CD4-positive, alpha-beta T cell treated with Interleukin-4 for 4 hours (primary cell): ENCODE measurements at regions not wholly inside any gene's neighbourhood (a gene's known extent, or its start where the extent isn't known, plus 50 kb on each side); places are given as distances from the start of the nearest gene placed in this dataset.
A peak's percentile ranks its signal among the peaks of the same experiment; 100 is the strongest.
"Not testable (repeated sequence)": the region's sequence is repeated elsewhere in the genome, so short reads cannot be mapped to it uniquely, and the experiment has no call there.

Source experiments
- DNase-seq: peaks from one replicate; pipeline ENCODE4 v3.0.0-alpha.2; 2020

DNA sequence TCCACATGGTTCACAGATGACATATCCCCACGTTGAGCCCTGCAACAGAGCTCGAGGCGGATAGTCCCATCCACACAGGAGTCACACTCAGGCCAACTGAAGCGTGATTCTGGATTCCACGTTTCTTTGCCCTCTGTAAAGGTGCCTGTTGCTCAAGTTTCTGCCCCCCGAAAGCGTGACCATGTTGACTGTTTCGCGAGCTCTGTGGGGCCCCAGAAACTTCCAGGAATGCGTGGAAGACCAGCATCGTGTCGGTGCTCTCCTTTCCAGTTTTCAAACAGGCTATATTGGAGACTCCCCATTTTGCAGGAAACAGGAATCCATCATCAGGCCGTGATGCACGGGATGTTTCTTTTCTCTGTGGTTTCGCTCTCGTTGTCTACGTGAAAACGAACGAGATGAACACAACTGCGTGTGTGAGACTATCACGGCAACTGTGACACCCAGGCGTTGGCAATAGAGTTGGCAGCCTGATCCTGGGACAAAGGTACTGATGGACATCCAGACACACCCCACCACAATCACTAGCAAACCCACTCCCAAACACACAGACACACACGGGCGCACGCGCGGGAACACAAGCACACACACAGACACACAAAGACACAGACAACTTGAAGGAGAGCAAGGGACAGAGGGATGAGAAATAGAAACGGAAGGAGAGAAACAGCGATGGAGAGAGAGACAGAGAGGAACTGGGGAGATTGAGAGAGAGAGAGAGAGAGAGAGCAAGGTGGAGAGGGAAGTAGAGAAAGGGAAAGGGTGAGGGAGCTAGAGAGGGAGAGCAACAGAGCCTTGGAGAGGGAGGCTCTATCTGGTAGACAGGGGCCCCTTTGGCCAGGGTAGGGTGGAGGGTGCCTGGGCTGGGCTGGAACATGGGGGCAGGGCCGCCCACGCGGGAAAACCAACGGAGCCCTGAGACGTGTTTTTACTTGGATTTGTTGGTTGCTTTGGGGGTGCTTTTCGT is 1609.3 kb downstream of the SPATA31A7 start:
- not testable (repeated sequence) for DNase-seq

DNA sequence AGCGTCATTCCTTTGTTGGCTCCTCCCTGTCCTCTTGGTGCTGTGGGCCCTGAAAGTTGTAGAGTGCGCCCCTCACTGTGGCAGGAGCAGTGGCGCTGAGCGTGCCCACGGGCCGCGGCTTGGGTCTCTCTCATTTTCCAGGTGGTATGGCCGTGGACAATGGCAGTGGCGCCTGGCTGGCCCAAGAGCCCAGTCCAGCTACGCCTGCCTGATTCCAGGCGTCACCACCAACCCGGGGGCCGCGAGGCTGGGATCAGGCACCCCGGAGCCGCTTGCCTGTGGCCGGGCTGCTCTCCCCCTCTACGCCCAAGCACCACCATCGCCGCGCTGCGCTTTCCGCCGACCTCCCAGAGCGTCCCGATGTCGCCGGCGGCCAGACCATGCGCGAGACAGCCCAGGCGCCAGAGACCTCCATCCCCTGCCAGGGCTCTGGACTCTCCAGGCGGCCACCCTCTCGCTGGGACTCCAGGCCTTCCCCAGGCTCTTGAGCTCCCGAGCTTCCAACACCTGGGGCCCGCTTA is 1610.1 kb downstream of the SPATA31A7 start:
- DNase-seq = not testable (repeated sequence)

DNA sequence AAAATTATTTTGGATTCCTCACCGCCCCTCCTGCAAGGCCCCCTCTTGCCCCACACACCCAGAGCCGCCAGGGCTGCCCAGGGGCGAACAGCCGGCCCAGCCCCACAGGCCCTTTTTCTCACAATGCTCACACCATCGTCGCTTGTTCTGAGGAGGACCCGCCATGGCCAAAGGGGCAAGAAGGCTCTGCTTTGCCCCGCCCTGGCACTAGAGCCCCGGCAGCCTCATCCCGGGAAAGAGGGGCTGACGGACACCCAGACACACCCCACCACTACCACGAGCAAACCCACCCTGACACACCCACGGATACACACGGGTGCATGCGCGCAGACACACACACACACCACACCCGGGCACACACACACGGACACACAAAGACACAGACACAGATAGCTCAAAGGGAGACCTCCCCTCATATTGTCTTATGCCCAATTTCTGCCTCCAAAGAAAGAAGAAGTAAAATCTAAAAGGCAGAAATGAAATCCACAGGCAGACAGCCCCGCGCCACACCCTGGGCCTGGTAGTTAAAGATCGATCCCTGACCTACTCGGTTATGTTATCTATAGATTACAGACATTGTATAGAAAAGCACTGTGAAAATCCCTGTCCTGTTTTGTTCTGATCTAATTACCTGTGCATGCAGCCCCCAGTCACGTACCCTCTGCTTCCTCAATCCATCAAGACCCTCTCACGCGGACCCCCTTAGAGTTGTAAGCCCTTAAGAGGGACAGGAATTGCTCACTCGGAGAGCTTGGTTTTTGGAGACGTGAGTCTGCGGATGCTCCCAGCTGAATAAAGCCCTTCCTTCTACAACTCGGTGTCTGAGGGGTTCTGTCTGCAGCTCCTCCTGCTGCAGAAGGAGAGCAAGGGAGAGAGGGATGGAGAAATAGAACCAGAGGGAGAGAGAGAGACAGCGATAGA is 1610.9 kb downstream of the SPATA31A7 start:
- DNase-seq = not testable (repeated sequence)

DNA sequence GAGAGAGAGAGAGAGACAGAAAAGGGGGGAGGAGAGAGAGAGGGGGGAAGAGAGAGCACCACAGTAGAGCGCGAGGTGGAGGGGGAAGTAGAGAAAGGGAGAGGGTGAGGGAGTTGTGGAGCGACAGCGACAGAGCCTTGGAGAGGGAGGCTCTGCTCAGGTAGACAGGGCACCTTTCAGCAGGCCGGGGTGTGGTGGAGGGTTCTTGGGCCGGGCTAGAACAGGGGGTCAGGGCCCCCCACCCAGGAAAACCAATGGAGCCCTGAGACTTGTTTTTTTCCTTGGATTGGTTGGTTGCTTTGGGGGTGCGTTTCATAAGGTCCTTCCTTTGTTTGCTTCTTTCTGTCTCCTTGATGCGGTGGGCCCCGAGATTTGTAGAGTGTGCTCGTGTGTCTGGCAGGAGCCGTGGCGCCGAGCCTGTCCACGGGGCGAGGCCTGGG is 1611.6 kb downstream of the SPATA31A7 start:
- not testable (repeated sequence) for DNase-seq

DNA sequence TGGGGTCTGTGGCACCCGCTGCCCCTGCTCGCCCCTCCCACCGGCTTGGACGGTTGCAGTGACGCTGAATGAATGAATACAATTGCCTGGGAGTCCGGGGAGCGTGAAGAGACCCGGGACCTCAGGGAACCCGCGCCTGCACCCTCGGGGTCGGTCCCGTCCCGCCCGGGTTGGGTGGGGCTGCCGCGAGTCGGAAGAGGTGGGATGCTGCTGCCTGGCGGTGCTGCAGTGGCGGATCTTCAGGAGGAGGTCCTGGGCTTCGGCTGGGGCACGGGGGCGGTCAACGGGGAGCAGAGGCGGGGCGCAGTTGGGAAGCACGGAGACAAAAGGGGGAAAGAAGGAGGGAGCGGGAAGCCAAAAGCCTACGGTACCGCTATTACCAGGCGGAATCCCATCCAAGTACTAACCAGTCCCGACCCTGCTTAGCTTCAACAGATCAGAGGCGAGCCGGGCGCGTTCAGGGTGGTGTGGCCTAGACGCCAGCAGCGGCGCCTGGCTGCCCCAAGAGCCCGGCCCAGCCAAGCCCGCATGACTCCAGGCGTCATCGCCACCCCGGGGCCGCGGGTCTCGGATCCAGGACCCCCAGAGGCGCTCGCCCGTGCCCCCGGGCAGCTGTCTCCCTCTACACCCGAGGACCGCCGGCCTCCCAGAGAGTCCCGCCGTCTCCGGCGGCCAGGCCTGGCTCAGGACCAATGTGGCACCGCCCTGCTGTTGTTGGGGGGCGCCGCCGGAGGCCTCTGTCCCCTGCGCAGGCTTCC is 1612.3 kb downstream of the SPATA31A7 start:
- DNase-seq = peak; percentile 69

DNA sequence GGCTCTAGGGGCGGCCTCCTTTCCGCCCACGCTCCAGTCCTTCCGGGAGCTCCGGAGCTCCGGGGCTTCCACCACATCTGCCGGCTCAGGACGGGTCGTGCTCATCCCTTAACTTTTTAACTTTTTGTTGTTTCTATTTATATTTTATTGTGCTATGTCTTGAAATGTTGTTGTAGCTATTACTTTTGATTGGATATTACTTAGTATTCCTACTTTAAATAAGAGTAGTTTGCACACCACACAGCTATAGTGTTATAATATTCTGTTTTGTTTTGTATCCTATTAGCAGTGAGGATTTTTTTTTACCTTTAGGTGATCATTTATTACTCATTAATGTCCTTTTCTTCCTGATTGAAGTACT is 1612.9 kb downstream of the SPATA31A7 start:
- DNase-seq = not testable (repeated sequence)

DNA sequence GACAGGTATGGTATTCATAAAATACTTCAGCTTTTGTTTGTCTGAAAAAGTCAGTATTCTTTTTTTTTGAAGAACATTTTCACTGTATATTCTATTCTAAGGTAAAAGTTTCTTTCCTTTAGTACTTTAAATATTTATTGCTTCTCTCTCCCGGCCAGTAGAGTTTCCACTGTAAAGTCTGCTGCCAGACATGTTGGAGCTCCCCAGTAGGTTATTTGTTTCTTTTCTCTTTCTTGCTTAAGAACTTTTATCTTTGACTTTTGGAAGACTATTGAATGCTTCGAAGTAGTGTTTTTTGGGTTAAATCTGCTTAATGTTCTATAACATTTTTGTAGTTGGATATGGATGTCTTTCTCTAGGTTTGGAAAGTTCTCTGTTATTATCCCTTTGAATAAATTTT is 1613.3 kb downstream of the SPATA31A7 start:
- DNase-seq = not testable (repeated sequence)

DNA sequence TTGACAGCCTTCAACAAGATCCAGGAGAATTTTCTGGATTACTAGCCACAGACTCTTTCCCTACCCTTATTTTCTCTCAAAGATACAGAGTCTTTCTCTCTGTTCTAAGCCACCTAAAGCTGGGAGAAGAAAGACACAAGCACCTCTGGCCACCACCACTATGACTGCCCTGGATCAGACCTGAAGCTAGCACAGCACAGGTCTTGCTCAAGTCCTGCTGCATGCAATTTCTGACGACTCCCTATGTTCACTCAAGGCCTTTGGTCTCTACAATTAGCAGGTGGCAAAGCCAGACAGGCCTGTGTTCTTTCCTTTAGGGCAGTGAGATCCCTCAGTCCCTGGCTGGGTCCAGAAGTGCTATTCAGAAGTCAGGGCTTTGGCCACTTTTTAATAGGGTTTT is 1614.5 kb downstream of the SPATA31A7 start:
- DNase-seq = not testable (repeated sequence)

DNA sequence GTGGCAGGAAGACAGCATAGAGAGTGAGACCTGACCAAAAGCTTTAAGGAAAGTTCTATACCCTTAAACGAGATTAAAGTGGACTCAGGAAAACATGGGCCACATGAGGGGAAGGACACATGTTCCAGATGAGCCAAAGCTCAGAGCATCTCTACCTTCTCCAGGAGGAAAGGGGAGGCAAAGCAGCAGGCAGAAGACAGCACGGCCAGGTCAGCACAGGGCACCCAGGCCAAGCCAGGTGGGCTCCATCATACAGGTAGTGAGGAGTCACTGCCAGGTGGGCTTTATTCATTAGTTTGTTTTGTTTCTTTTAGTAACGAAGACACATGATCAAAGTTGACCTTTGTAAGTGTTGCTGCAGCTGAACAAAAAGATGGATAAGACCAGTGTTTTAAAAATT is 1617.6 kb downstream of the SPATA31A7 start:
- DNase-seq = not testable (repeated sequence)

DNA sequence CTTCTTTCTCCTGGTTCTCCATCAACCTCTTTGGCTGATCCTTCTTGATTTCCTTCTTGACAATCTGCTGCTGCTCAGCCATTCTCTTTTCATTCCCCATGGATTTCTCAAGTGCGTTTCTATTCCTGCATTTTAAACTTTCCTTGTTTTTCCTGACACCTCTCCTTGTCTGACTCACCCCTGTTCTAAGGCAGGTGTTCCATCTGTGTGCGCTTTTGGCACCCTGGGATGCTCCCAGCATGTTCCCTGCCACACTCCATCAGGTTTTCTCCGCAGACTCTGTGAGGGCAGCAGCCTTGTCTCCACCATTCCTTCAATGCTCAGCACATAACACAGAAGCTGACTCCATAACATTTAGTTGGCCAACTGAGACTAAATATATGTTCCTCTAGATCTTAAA is 1618.2 kb downstream of the SPATA31A7 start:
- DNase-seq = not testable (repeated sequence)

DNA sequence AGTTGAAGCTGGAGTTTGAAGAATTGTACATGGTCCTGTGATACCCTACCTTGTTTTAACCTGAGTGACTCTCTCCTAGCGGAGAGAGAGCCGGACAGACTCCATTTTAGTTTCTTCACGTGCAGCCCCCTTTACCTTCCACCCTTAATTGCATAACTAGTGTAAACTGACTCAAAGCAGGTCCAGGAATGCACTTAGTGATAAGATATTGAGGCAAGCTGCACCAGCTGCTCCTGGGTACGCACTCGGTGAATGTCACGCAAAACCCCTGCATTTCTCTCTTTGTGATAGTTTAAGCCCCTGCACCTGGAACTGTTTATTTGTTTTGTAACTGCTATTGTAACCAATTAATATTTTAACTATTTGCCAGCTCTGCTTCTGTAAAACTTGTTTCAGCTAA is 1620.5 kb downstream of the SPATA31A7 start:
- DNase-seq = not testable (repeated sequence)

DNA sequence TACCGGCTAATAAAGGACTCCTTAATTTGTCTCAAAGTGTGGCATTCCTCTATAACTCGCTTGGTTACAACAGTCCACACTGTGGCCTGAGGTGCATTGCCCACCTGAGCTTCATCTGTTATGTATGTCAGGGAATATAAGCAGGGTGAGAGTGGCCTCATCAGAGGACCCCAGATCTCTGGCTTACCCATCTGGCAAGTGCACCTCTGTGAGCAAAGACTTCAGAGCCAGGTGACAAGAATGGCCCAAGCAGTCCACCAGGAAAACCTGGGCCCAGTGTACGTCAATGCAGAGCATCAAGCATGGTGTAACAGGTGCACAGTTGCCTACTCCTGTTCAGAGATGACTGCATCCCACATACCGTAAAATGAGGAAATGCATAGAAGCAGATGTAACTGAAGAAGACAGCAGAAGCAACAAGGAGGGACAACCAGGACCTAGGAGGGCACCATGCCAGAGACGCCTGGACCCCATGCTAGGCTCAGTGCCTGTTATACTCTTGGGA is 1621.0 kb downstream of the SPATA31A7 start:
- DNase-seq = not testable (repeated sequence)

DNA sequence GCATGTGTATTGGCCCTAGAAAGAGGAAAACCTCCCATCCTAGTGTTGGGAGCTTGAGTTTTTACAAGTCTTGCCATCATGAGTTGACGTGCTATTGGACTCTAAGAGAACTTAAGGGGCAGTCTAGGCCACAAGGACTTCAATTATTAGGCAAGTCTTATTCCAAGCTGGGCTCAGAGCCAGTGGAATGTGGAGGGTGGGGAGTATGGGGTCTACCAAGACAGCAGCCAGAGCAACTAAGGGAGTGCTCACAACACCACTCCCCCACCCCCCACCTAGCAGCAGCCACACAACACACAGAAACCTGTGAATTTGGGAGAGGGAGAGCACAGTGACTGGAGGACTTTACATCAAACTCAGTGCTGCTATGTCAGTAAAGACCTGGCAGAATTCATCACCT is 1625.6 kb downstream of the SPATA31A7 start:
- not testable (repeated sequence) for DNase-seq

DNA sequence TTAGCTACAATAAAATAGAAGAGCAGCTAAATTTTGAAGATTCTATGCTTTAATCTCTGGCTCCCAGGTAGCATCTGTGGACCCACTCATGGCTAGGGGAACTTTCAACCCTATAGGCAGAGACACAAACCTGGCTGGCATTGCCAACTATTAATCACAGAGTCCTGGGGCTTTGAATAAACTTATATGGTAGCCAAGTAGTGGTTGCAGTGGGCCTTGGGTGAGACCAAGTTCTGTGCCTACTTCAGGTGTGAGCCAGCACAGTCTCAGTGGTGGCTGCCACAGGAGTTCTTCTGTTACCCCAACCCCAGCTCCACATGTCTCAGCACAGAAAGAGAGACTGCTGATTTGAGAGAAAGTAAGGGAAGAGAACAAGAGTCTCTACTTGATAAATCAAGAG is 1626.5 kb downstream of the SPATA31A7 start:
- not testable (repeated sequence) for DNase-seq

DNA sequence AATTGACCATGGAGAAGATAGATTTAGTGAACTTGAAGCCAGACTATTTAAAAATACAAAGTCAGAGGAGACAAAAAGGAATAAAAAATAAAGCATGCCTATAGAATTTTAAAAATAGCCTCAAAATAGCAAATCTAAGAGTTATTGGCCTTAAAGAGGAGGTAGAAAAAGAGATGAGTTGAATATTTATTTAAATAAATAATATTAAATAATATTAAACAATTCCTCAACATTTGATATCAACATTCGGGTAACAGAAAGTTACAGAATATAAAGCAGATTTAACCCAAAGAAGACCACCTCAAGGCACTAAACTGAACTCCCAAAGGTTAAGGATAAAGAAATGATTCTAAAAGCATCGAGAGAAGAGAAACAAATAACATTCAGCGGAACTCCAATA is 1627.4 kb downstream of the SPATA31A7 start:
- not testable (repeated sequence) for DNase-seq

DNA sequence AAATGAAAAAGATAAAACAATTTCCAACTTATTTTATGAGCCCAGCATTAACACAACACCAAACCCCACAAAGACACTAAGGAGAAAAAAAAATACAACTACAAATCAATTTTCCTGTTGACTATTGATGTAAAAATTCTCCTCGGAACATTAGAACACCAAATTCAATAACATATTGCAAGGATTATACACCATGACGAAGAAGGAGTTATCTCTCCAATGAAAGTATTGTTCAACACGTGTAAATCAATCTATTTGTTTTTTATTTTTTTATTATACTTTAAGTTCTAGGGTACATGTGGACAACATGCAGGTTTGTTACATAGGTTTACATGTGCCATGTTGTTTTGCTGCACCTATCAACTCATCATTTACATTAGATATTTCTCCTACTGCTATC is 1632.3 kb downstream of the SPATA31A7 start:
- DNase-seq = not testable (repeated sequence)

DNA sequence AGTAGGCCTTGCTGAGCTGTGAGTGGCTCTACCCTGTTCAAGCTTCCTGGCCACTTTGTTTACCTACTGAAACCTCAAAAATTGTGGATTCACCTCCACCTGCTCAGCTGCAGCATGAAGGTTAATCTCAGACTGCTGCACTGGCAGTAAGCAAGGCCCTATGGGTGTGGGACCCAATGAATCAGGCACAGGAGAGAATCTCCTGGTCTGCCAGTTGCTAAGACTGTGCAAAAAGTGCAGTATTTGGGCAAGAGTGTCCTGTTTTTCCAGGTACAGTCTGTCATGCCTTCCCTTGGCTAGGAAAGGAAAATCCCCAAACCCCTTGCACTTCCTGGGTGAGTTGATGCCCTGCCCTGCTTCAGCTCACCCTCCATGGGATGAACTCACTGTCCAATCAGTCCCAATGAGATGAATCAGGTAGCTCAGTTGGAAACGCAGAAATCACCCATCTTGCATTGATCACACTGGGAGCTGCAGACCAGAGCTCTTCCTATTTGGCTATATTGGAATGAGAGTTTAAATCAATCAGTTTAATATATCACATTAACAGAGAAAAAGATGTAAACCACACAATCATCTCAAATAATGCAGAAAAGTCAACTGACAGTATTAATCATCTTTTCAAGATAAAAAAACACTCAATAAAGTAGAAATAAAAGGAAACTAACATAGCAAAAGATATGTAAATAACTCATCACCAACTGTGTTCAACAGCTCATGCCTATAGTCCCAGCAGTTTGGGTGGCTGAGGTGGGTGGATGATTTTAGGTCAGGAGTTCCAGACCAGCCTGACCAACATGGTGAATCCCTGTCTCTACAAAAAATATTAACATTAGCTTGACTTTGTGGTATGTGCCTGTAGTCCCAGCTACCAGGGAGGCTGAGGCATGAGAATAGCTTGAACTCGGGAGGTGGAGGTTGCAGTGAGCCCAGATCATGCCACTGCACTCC is 1638.4 kb downstream of the SPATA31A7 start:
- not testable (repeated sequence) for DNase-seq

DNA sequence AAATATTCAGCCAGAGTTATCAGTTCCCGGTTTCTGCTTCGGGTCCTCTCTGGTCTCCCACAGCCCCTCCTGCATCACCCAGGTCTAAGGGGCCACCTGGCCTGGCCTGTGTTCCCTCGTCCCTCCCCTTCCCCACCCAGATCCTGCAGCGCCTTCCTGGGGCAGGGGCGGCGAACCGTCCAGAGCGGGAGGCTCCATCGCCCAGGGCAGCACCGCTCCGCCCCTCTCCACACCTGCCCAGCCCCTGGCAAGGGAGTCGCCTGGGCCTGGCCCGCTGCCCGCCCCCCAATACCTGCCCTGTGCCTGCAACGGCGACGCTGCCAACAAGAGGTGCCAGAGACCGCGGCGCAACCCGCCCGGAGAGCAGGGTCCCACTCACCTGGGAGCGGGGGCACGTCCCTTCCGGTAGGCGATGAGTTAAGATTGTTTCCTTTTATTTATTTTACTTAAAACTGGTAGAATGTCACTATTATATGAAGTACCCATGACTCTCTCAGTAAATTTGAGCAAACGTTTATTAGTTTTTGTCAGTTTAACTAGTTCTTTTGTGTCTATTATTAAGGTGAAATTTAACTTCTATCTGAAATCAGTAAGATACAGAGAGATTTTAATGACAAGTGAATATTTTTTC is 1641.1 kb downstream of the SPATA31A7 start:
- DNase-seq = not testable (repeated sequence)

DNA sequence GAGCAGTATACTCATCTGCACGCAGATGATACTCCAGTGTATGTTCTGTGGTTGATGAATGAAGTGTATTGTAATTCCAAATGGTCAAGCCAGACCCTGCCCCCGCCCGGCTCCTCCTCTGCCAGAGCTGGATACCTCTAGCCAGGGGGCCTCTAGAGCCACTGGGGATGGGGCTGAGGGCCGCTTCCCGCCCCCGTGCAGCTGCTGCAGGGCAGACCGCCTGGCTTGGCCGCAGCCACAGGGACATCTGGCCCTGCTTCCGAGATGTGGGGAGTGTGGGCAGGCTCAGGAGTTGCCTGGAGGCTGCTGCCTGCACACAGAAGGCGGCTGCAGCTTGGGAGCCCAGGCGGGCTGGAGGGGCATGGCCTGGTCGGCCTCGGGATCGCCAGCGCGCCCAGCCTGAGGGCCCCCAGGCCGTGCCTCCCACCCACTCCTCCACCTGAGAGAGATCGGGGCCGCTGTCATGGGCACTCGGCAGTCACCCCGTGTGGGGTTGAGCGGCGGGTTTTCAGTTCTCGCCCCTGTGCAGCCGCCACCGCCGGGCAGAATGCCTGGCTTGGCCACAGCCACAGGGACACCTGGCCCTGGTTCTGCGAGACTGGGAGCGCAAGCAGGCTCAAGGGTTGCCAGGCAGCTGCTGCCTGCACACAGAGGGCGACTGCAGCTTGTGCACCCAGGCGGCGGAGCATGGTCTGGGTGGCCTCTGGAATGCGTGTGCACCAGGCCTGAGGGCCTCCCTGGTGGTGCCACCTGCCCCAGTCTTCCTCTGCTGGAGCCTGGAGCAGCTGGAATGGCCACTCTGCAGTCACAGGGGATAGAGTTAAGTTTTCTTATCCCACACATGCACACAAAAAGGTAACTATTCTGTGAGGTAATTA is 1643.7 kb downstream of the SPATA31A7 start:
- DNase-seq = not testable (repeated sequence)
